ENCODE measurements at regions not wholly inside any gene's neighbourhood (a gene's known extent, or its start where the extent isn't known, plus 50 kb on each side); places are given as distances from the start of the nearest gene placed in this dataset.

GRCh38 chr18:70523035-70523791 is 234.4 kb downstream of the SOCS6 start:
- no peak for TF ChIP-seq EZH2 (IDR thresholded peaks at IDR 0.05; ENCODE audit: borderline replicate concordance, low read depth, low read length, poor library complexity, severe bottlenecking)
- no peak for TF ChIP-seq CTCF (conservative IDR thresholded peaks at IDR 0.05; ENCODE audit: low read depth, low read length)

All from A673 (cell line).